NCI-H1694 treated with DMSO at 0.1 percent for 48 hours (cell line): ENCODE measurements at regions not wholly inside any gene's neighbourhood (a gene's known extent, or its start where the extent isn't known, plus 50 kb on each side); places are given as distances from the start of the nearest gene placed in this dataset.

ENCODE experiments used
- DNase-seq: peaks from one replicate; lab custom pipeline; 2025; lab: John Stamatoyannopoulos, UW

- no peak for DNase-seq
Measured at GRCh38 chr9:91159664-91160121, 202.0 kb downstream of the AUH start.

GRCh38 chr9:91160181-91160580, 201.5 kb downstream of the AUH start:
- no peak for DNase-seq

DNA sequence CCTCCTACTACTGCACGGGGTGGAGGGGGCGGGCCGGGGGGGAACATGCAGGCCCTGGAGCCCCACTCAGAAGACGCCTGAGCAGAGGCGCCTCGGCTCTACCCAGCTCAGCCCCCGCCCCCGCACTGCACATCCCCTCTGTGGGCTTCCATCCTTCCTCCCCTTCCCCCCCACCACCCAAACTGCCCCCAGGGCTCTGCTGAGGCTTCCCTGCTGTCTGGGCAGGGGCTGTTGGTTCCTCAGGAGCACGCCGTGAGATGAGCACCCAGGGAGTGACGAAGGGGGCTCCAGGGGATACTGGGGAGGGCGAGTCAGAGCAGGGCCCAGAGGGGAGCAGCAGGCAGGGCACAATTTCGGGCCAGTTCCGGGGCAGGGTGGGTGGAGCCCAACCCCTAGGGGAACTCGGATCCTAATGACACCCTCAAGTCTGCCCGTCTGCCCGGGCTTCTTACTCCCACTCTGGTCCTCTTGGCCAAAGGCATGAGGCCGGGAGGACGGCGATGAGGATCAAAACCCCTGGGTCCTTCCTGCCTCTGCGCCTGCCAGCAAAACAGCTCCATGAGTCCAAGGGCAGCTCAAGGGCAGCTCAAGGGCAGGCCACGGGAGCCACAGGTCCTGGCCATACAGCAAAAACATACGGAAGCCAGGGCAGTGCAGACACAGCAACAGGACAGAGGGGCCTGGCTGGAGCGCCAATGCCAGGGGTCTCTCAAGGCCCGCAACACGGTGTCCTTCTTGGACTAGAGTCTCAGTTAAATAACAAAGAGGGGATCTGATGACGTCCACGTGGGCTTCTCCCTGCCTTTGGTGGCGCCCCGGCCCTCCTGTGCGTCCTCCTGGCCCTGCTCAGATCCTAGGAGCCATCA, 200.9 kb downstream of the AUH start:
- no peak for DNase-seq

DNA sequence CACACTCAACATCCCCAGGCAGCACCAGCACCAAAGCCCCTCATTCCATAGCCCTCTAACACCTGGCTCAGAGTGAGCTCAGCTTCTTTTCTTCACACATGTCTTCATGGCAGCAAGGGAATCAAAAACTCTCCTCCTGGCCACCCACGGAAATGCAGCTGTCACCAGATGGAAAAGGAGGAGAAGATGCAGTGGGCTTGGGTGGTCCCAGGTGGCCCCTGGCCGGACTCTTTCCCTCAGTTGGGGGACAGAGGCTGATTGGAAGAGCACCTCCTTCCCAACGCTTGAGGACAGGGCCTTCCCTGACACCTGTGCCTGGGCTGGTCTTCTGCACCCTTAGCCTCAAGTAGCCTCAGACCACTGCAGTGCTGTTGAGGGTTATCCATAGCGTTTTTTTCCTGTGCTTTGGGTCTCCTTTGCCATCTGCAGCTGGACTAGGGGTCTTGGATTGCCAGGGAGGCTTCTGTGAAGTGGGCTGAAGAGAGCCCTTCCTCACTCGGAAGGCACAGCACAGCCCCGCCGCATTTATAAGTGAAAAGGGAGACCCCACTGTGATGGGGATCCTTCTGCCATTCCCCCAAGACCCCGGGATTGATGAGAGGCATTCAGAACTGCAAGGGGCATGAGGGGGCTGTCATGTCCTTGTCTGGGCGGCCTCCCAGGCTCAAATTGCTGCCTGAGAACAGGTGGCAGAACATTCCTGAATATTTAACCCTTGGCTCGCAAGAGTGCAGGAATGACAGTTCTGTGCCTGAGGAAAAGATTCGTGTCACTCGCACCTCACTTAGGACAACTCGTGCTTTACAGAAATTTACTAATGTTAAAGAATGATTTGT, 200.0 kb downstream of the AUH start:
- DNase-seq = no peak

DNA sequence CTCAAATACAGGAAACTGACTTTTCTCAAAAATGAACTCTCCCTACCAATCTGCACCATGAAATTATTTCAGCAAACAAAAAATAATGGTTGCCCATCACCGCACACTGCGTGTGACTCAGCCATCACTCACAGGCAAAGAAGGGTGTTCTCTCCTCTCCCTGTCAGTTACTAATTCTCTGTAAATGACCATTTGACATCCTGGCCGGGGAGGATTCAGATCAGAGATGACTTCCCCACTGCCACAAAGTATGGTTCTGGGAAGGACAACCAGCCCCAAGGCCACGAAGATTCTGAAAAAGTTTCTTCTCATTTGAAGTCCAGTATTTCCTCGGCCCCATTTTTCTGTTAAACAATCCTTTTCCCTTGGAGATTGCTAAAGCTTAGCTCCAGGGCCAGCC, 199.4 kb downstream of the AUH start:
- DNase-seq = no peak

DNA sequence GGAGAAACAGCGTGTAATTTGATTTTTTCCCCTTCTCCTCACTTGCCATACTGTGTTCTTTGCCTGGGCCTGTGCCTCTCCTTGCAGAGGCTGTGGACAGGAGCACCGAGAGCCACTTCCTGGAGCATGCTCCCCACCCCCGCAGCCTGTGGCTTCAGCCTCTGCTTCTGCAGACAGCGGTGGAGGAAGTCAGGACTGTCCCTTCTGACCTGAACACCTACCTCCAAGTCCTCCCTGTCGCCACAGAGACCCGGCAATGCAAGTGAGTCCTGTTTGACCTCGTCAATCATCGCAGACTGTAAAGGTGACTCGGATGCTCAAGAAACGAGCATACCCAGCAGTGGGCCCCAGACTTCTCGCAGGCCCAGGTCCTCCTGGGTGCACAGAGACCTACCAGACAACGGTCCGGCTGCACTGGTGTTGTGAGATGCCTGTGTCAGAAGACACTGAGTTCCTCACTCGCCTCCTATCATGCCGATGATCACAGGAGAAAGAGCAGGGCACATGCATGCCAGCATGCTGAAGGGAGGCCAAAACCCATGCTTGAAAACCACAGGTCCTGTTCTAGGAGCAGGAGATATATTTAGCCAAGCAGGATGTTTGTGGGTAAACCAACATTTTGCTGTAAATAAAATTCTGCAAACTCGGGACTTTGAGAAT, 198.8 kb downstream of the AUH start:
- no peak for DNase-seq

- no peak for DNase-seq
Measured at GRCh38 chr9:91163444-91163772, 198.3 kb downstream of the AUH start.

GRCh38 chr9:91163773-91164471, 197.8 kb downstream of the AUH start:
- DNase-seq = no peak
